IMR-90 (cell line): ENCODE measurements at regions not wholly inside any gene's neighbourhood (a gene's known extent, or its start where the extent isn't known, plus 50 kb on each side); places are given as distances from the start of the nearest gene placed in this dataset.

Source experiments
- ATAC-seq: fragments of 200-7000 bp; cut with Tn5 transposase; 2 replicates; pipeline ENCODE4 v1.9.1; 2020; ENCODE audit warnings: low read depth, mild to moderate bottlenecking, moderate library complexity
- BruUV-seq: library from RNA; stranded (reverse); fragments of 400-500 nt; replicated peaks from 2 replicates; lab custom pipeline; 2021; lab: Mats Ljungman, UMichigan
- CTCF ChIA-PET: fragments of 300-600 bp; formaldehyde crosslinking; extraction: SDS; loops from one replicate; lab custom pipeline; 2021; ENCODE audit warnings: antibody characterized with exemption; lab: Yijun Ruan, JAX
- POLR2A ChIA-PET: fragments of 300-600 bp; sonication (Branson Sonifier 250); formaldehyde crosslinking; loops from one replicate; lab custom pipeline; 2022; ENCODE audit warnings: antibody characterized with exemption; ENCODE audit not compliant: unreplicated experiment; lab: Charles Lee
- DNase-seq: peaks from one replicate; pipeline ENCODE4 v3.0.0; 2013
- H2AFZ ChIP-seq: replicated peaks from 2 replicates; pipeline ENCODE3; 2013; ENCODE audit warnings: low read length, mild to moderate bottlenecking; ENCODE audit not compliant: poor library complexity
- H2AK5ac ChIP-seq: 2 replicates; pipeline ENCODE4 v1.6.1; 2013; ENCODE audit warnings: low read depth, low read length, inconsistent platforms
- H2AK9ac ChIP-seq: replicated peaks from 2 replicates; pipeline ENCODE3; 2013; ENCODE audit warnings: mild to moderate bottlenecking, low read depth, low read length, moderate library complexity; ENCODE audit not compliant: poor library complexity
- H2BK120ac ChIP-seq: 2 replicates; pipeline ENCODE4 v1.6.1; 2013; ENCODE audit warnings: low read depth, low read length, inconsistent platforms
- H2BK15ac ChIP-seq: 3 replicates; pipeline ENCODE4 v1.6.1; 2013; ENCODE audit warnings: low read depth, low read length, inconsistent platforms
- H2BK20ac ChIP-seq: 2 replicates; pipeline ENCODE4 v1.6.1; 2013; ENCODE audit warnings: low read depth, mild to moderate bottlenecking, inconsistent platforms, low read length, moderate library complexity
- H2BK5ac ChIP-seq: 2 replicates; pipeline ENCODE4 v1.6.1; 2013; ENCODE audit warnings: mild to moderate bottlenecking, low read depth, low read length, inconsistent platforms; ENCODE audit not compliant: poor library complexity, severe bottlenecking
- H3K14ac ChIP-seq: replicated peaks from 2 replicates; pipeline ENCODE4 v1.6.1; 2013; ENCODE audit warnings: low read depth, low read length, inconsistent platforms
- H3K18ac ChIP-seq: 2 replicates; pipeline ENCODE4 v1.6.1; 2013; ENCODE audit warnings: low read depth, low read length, control low read depth
- H3K23ac ChIP-seq: 2 replicates; pipeline ENCODE4 v1.6.1; 2013; ENCODE audit warnings: low read depth, low read length, inconsistent platforms
- H3K27ac ChIP-seq: 2 replicates; pipeline ENCODE4 v1.5.1; 2013; ENCODE audit warnings: mild to moderate bottlenecking, control low read depth, low read length; ENCODE audit not compliant: insufficient read depth
- H3K27me3 ChIP-seq: 2 replicates; pipeline ENCODE4 v1.6.1; 2013; ENCODE audit warnings: low read length; ENCODE audit not compliant: control insufficient read depth, insufficient read depth
- H3K36me3 ChIP-seq: 2 replicates; pipeline ENCODE4 v1.6.1; 2013; ENCODE audit warnings: low read length, mixed read lengths; ENCODE audit not compliant: control insufficient read depth, insufficient read depth
- H3K4ac ChIP-seq: 2 replicates; pipeline ENCODE4 v1.6.1; 2013; ENCODE audit warnings: low read depth, low read length, inconsistent platforms
- H3K4me1 ChIP-seq: 2 replicates; pipeline ENCODE4 v1.6.1; 2013; ENCODE audit warnings: low read length, mixed read lengths; ENCODE audit not compliant: control insufficient read depth, insufficient read depth
- H3K4me2 ChIP-seq: 2 replicates; pipeline ENCODE4 v1.6.1; 2013; ENCODE audit warnings: low read depth, mild to moderate bottlenecking, control low read depth, low read length, moderate library complexity
- H3K4me3 ChIP-seq: 2 replicates; pipeline ENCODE4 v1.5.1; 2013; ENCODE audit warnings: low read depth, mild to moderate bottlenecking, control low read depth, low read length, moderate library complexity; ENCODE audit not compliant: insufficient read depth
- H3K56ac ChIP-seq: 2 replicates; pipeline ENCODE4 v1.6.1; 2013; ENCODE audit warnings: low read length, inconsistent platforms; ENCODE audit not compliant: insufficient read depth; ENCODE audit errors: extremely low read depth
- H3K79me1 ChIP-seq, 2 experiments: 2 replicates each; pipeline ENCODE4 v1.6.1; 2013; ENCODE audit warnings: low read length in 2 of 2, inconsistent platforms in 1 of 2, low read depth in 1 of 2
- H3K9ac ChIP-seq: 2 replicates; pipeline ENCODE4 v1.6.1; 2013; ENCODE audit warnings: low read depth, low read length, control low read depth
- H3K9me1 ChIP-seq: 2 replicates; pipeline ENCODE4 v1.6.1; 2013; ENCODE audit warnings: low read length, inconsistent platforms; ENCODE audit not compliant: insufficient read depth
- H3K9me3 ChIP-seq: 2 replicates; pipeline ENCODE4 v1.6.1; 2013; ENCODE audit warnings: low read length; ENCODE audit not compliant: control insufficient read depth, insufficient read depth
- H4K20me1 ChIP-seq: 2 replicates; pipeline ENCODE4 v1.6.1; 2013; ENCODE audit warnings: low read length, inconsistent platforms; ENCODE audit not compliant: insufficient read depth
- H4K5ac ChIP-seq: 2 replicates; pipeline ENCODE4 v1.6.1; 2013; ENCODE audit warnings: mild to moderate bottlenecking, low read depth, low read length, control low read depth
- H4K8ac ChIP-seq, 2 experiments: 2 replicates each; pipeline ENCODE4 v1.6.1; 2013; ENCODE audit warnings: low read depth in 2 of 2, low read length in 2 of 2, control low read depth in 1 of 2, inconsistent platforms in 1 of 2
- H4K91ac ChIP-seq: 2 replicates; pipeline ENCODE4 v1.6.1; 2013; ENCODE audit warnings: low read depth, low read length, inconsistent platforms; ENCODE audit not compliant: insufficient read depth
- CEBPB ChIP-seq: IDR thresholded peaks from 2 replicates; pipeline ENCODE4 v1.6.1; 2012; ENCODE audit warnings: low read depth, low read length, improper control_type of control experiment
- CTCF ChIP-seq: conservative IDR thresholded peaks from 2 replicates; pipeline ENCODE4 v1.5.1; 2012; ENCODE audit warnings: mild to moderate bottlenecking, low read depth, low read length, improper control_type of control experiment
- FOS ChIP-seq: fragments of 150-350 bp; IDR thresholded peaks from 2 replicates; pipeline ENCODE4 v1.6.1; 2016; ENCODE audit warnings: low read depth, low read length
- MAFK ChIP-seq: IDR thresholded peaks from 2 replicates; pipeline ENCODE4 v1.6.1; 2012; ENCODE audit warnings: low read depth, low read length, improper control_type of control experiment
- NFE2L2 ChIP-seq: fragments of 150-350 bp; IDR thresholded peaks from 2 replicates; pipeline ENCODE4 v1.6.1; 2016; ENCODE audit warnings: low read depth, mild to moderate bottlenecking, low read length
- WGBS, 2 experiments: methylation state at CpG; one replicate each; pipeline versions ENCODE4 v1.1.5 to v1.1.7; 2013; ENCODE audit warnings: missing lambda C conversion rate in 2 of 2; ENCODE audit not compliant: insufficient read length in 1 of 2; ENCODE audit errors: extremely low coverage in 2 of 2; 5-methylcytosine and 5-hydroxymethylcytosine counted together
- dilution Hi-C: fragments of 300-500 bp; cut with HindIII; formaldehyde crosslinking; loops from one replicate; pipeline ENCODE4 v1.14.3; 2018; ENCODE audit warnings: low sequenced_read_pairs; ENCODE audit not compliant: unreplicated experiment
- in situ Hi-C: fragments of 300-500 bp; cut with MboI; formaldehyde crosslinking; loops from 3 replicates; pipeline ENCODE4 v1.14.3; 2019; ENCODE audit warnings: low sequenced_read_pairs, inconsistent platforms, mixed read lengths
- intact Hi-C: fragments of 100-400 bp; cut with micrococcal nuclease; formaldehyde crosslinking; loops from 2 replicates; pipeline ENCODE4 v1.10.0; 2022

GRCh38 chr11:71352748-71353147 lies 95.4 kb downstream of the DHCR7 start:
- TF ChIP-seq CEBPB = 0 out of 2 replicates have a peak, but pooled peaks have one; percentile 20
- no peak for TF ChIP-seq CTCF
- TF ChIP-seq MAFK = no peak
- TF ChIP-seq FOS = no peak
- TF ChIP-seq NFE2L2 = no peak
- ATAC-seq = no peak
- no TSS peak for BruUV-seq
- H3K18ac ChIP-seq = no peak overlapping the region
- no peak overlapping the region for H4K91ac ChIP-seq
- H3K4me3 ChIP-seq = no peak overlapping the region
- no peaks in the 10 kb centered on the region for H4K20me1 ChIP-seq
- H2AK9ac ChIP-seq = no peak overlapping the region
- no peak overlapping the region for H2BK20ac ChIP-seq
- H3K9ac ChIP-seq = no peak overlapping the region
- peaks cover 49% of the 10 kb centered on the region for H3K27me3 ChIP-seq
- in situ Hi-C loops = no loop called here
- no peak overlapping the region for H2BK120ac ChIP-seq
- ChIA-PET CTCF (no interaction called here), POLR2A (no interaction called here)
- H2AK5ac ChIP-seq = no peak overlapping the region
- dilution Hi-C loops = no loop called here
- no peak overlapping the region for H2BK5ac ChIP-seq
- H3K36me3 ChIP-seq = no peaks in the 10 kb centered on the region
- H3K9me3 ChIP-seq = no peaks in the 10 kb centered on the region; the same call in 1 of the 2 replicates
- intact Hi-C loops = no loop called here
- H2AFZ ChIP-seq = no peak overlapping the region
- H3K9me1 ChIP-seq = no peaks in the 10 kb centered on the region
- H3K14ac ChIP-seq = no peak overlapping the region
- no peak overlapping the region for H3K23ac ChIP-seq
- DNase-seq = no peak
- H3K56ac ChIP-seq = no peak overlapping the region
- H3K4ac ChIP-seq = no peak overlapping the region
- H3K4me1 ChIP-seq = no peaks in the 10 kb centered on the region
- H2BK15ac ChIP-seq = no peak overlapping the region
- H4K8ac ChIP-seq = no peak overlapping the region
- no peaks in the 10 kb centered on the region for H3K79me1 ChIP-seq
- no peak overlapping the region for H3K27ac ChIP-seq
- no peak overlapping the region for H3K4me2 ChIP-seq
- WGBS, 2 experiments = no CpG with 5 or more reads among the region's 6 CpGs
- H4K5ac ChIP-seq = no peak overlapping the region
